Jurkat, Clone E6-1 (cell line): ENCODE measurements at regions not wholly inside any gene's neighbourhood (a gene's known extent, or its start where the extent isn't known, plus 50 kb on each side); places are given as distances from the start of the nearest gene placed in this dataset.
A peak's percentile ranks its signal among the peaks of the same experiment; 100 is the strongest.
"Not testable (repeated sequence)": the region's sequence is repeated elsewhere in the genome, so short reads cannot be mapped to it uniquely, and the experiment has no call there.

Source experiments
- DNase-seq: peaks from one replicate; pipeline ENCODE4 v3.0.0-alpha.2; 2011; ENCODE audit warnings: low read depth, low spot score
- H3K4me3 ChIP-seq: 2 replicates; pipeline ENCODE4 v1.5.1; 2011; ENCODE audit warnings: mild to moderate bottlenecking, low read length, control low read depth, moderate library complexity

GRCh38 chr3:153221748-153222162 is 59.7 kb downstream of the RAP2B start:
- no peak overlapping the region for H3K4me3 ChIP-seq
- DNase-seq: peak; percentile 67

GRCh38 chr3:153226877-153227276 is 64.9 kb downstream of the RAP2B start:
- not testable (repeated sequence) for H3K4me3 ChIP-seq, DNase-seq

- not testable (repeated sequence) for DNase-seq
Observed at GRCh38 chr3:153230427-153230826, 68.4 kb downstream of the RAP2B start.

GRCh38 chr3:153231245-153231644 is 69.2 kb downstream of the RAP2B start:
- DNase-seq, H3K4me3 ChIP-seq: not testable (repeated sequence)

More at GRCh38 chr3:153230427-153230826, 68.4 kb downstream of the RAP2B start:
- not testable (repeated sequence) for H3K4me3 ChIP-seq

GRCh38 chr3:153232050-153232752 is 70.2 kb downstream of the RAP2B start:
- H3K4me3 ChIP-seq, DNase-seq: not testable (repeated sequence)

GRCh38 chr3:153232851-153233271 is 70.8 kb downstream of the RAP2B start:
- no peak overlapping the region for H3K4me3 ChIP-seq
- DNase-seq: no peak

GRCh38 chr3:153233986-153234385 is 72.0 kb downstream of the RAP2B start:
- H3K4me3 ChIP-seq: no peak overlapping the region
- no peak for DNase-seq

- H3K4me3 ChIP-seq: no peak overlapping the region
- DNase-seq: no peak
Observed at GRCh38 chr3:153242896-153243295, 80.9 kb downstream of the RAP2B start.

- H3K4me3 ChIP-seq: no peak overlapping the region
- DNase-seq: no peak
Observed at GRCh38 chr3:153244961-153245360, 82.9 kb downstream of the RAP2B start.

GRCh38 chr3:153245661-153246060 is 83.6 kb downstream of the RAP2B start:
- no peak for DNase-seq
- H3K4me3 ChIP-seq: no peak overlapping the region

- no peak overlapping the region for H3K4me3 ChIP-seq
Observed at GRCh38 chr3:153246331-153246730, 84.3 kb downstream of the RAP2B start.

GRCh38 chr3:153246806-153247205 is 84.8 kb downstream of the RAP2B start:
- no peak for DNase-seq
- H3K4me3 ChIP-seq: no peak overlapping the region

More at GRCh38 chr3:153246331-153246730, 84.3 kb downstream of the RAP2B start:
- no peak for DNase-seq

GRCh38 chr3:153247331-153248330 is 85.6 kb downstream of the RAP2B start:
- no peak for DNase-seq
- no peak overlapping the region for H3K4me3 ChIP-seq

- H3K4me3 ChIP-seq, DNase-seq: not testable (repeated sequence)
Observed at GRCh38 chr3:153248835-153249234, 86.8 kb downstream of the RAP2B start.

- DNase-seq: no peak
Observed at GRCh38 chr3:153249906-153250305, 87.9 kb downstream of the RAP2B start.

GRCh38 chr3:153250446-153250845 is 88.4 kb downstream of the RAP2B start:
- DNase-seq: no peak
- no peak overlapping the region for H3K4me3 ChIP-seq

More at GRCh38 chr3:153249906-153250305, 87.9 kb downstream of the RAP2B start:
- no peak overlapping the region for H3K4me3 ChIP-seq

- DNase-seq: no peak
Observed at GRCh38 chr3:153252963-153253362, 90.9 kb downstream of the RAP2B start.

GRCh38 chr3:153254361-153254760 is 92.3 kb downstream of the RAP2B start:
- no peak for DNase-seq
- H3K4me3 ChIP-seq: no peak overlapping the region

More at GRCh38 chr3:153252963-153253362, 90.9 kb downstream of the RAP2B start:
- no peak overlapping the region for H3K4me3 ChIP-seq

- H3K4me3 ChIP-seq: no peak overlapping the region
Observed at GRCh38 chr3:153257673-153258351, 95.8 kb downstream of the RAP2B start.

More at GRCh38 chr3:153257673-153258351, 95.8 kb downstream of the RAP2B start:
- DNase-seq: no peak
